IMR-90 (cell line): ENCODE measurements at regions not wholly inside any gene's neighbourhood (a gene's known extent, or its start where the extent isn't known, plus 50 kb on each side); places are given as distances from the start of the nearest gene placed in this dataset.
A peak's percentile ranks its signal among the peaks of the same experiment; 100 is the strongest.

Experiments
- ATAC-seq: fragments of 200-7000 bp; cut with Tn5 transposase; 2 replicates; pipeline ENCODE4 v1.9.1; 2020; ENCODE audit warnings: low read depth, mild to moderate bottlenecking, moderate library complexity
- BruUV-seq: library from RNA; stranded (reverse); fragments of 400-500 nt; replicated peaks from 2 replicates; lab custom pipeline; 2021; lab: Mats Ljungman, UMichigan
- CTCF ChIA-PET: fragments of 300-600 bp; formaldehyde crosslinking; extraction: SDS; loops from one replicate; lab custom pipeline; 2021; ENCODE audit warnings: antibody characterized with exemption; lab: Yijun Ruan, JAX
- POLR2A ChIA-PET: fragments of 300-600 bp; sonication (Branson Sonifier 250); formaldehyde crosslinking; loops from one replicate; lab custom pipeline; 2022; ENCODE audit warnings: antibody characterized with exemption; ENCODE audit not compliant: unreplicated experiment; lab: Charles Lee
- DNase-seq: peaks from one replicate; pipeline ENCODE4 v3.0.0; 2013
- H2AFZ ChIP-seq: replicated peaks from 2 replicates; pipeline ENCODE3; 2013; ENCODE audit warnings: low read length, mild to moderate bottlenecking; ENCODE audit not compliant: poor library complexity
- H2AK5ac ChIP-seq: 2 replicates; pipeline ENCODE4 v1.6.1; 2013; ENCODE audit warnings: low read depth, low read length, inconsistent platforms
- H2AK9ac ChIP-seq: replicated peaks from 2 replicates; pipeline ENCODE3; 2013; ENCODE audit warnings: mild to moderate bottlenecking, low read depth, low read length, moderate library complexity; ENCODE audit not compliant: poor library complexity
- H2BK120ac ChIP-seq: 2 replicates; pipeline ENCODE4 v1.6.1; 2013; ENCODE audit warnings: low read depth, low read length, inconsistent platforms
- H2BK15ac ChIP-seq: 3 replicates; pipeline ENCODE4 v1.6.1; 2013; ENCODE audit warnings: low read depth, low read length, inconsistent platforms
- H2BK20ac ChIP-seq: 2 replicates; pipeline ENCODE4 v1.6.1; 2013; ENCODE audit warnings: low read depth, mild to moderate bottlenecking, inconsistent platforms, low read length, moderate library complexity
- H2BK5ac ChIP-seq: 2 replicates; pipeline ENCODE4 v1.6.1; 2013; ENCODE audit warnings: mild to moderate bottlenecking, low read depth, low read length, inconsistent platforms; ENCODE audit not compliant: poor library complexity, severe bottlenecking
- H3K14ac ChIP-seq: replicated peaks from 2 replicates; pipeline ENCODE4 v1.6.1; 2013; ENCODE audit warnings: low read depth, low read length, inconsistent platforms
- H3K18ac ChIP-seq: 2 replicates; pipeline ENCODE4 v1.6.1; 2013; ENCODE audit warnings: low read depth, low read length, control low read depth
- H3K23ac ChIP-seq: 2 replicates; pipeline ENCODE4 v1.6.1; 2013; ENCODE audit warnings: low read depth, low read length, inconsistent platforms
- H3K27ac ChIP-seq: 2 replicates; pipeline ENCODE4 v1.5.1; 2013; ENCODE audit warnings: mild to moderate bottlenecking, control low read depth, low read length; ENCODE audit not compliant: insufficient read depth
- H3K27me3 ChIP-seq: 2 replicates; pipeline ENCODE4 v1.6.1; 2013; ENCODE audit warnings: low read length; ENCODE audit not compliant: control insufficient read depth, insufficient read depth
- H3K36me3 ChIP-seq: 2 replicates; pipeline ENCODE4 v1.6.1; 2013; ENCODE audit warnings: low read length, mixed read lengths; ENCODE audit not compliant: control insufficient read depth, insufficient read depth
- H3K4ac ChIP-seq: 2 replicates; pipeline ENCODE4 v1.6.1; 2013; ENCODE audit warnings: low read depth, low read length, inconsistent platforms
- H3K4me1 ChIP-seq: 2 replicates; pipeline ENCODE4 v1.6.1; 2013; ENCODE audit warnings: low read length, mixed read lengths; ENCODE audit not compliant: control insufficient read depth, insufficient read depth
- H3K4me2 ChIP-seq: 2 replicates; pipeline ENCODE4 v1.6.1; 2013; ENCODE audit warnings: low read depth, mild to moderate bottlenecking, control low read depth, low read length, moderate library complexity
- H3K4me3 ChIP-seq: 2 replicates; pipeline ENCODE4 v1.5.1; 2013; ENCODE audit warnings: low read depth, mild to moderate bottlenecking, control low read depth, low read length, moderate library complexity; ENCODE audit not compliant: insufficient read depth
- H3K56ac ChIP-seq: 2 replicates; pipeline ENCODE4 v1.6.1; 2013; ENCODE audit warnings: low read length, inconsistent platforms; ENCODE audit not compliant: insufficient read depth; ENCODE audit errors: extremely low read depth
- H3K79me1 ChIP-seq, 2 experiments: 2 replicates each; pipeline ENCODE4 v1.6.1; 2013; ENCODE audit warnings: low read length in 2 of 2, inconsistent platforms in 1 of 2, low read depth in 1 of 2
- H3K9ac ChIP-seq: 2 replicates; pipeline ENCODE4 v1.6.1; 2013; ENCODE audit warnings: low read depth, low read length, control low read depth
- H3K9me1 ChIP-seq: 2 replicates; pipeline ENCODE4 v1.6.1; 2013; ENCODE audit warnings: low read length, inconsistent platforms; ENCODE audit not compliant: insufficient read depth
- H3K9me3 ChIP-seq: 2 replicates; pipeline ENCODE4 v1.6.1; 2013; ENCODE audit warnings: low read length; ENCODE audit not compliant: control insufficient read depth, insufficient read depth
- H4K20me1 ChIP-seq: 2 replicates; pipeline ENCODE4 v1.6.1; 2013; ENCODE audit warnings: low read length, inconsistent platforms; ENCODE audit not compliant: insufficient read depth
- H4K5ac ChIP-seq: 2 replicates; pipeline ENCODE4 v1.6.1; 2013; ENCODE audit warnings: mild to moderate bottlenecking, low read depth, low read length, control low read depth
- H4K8ac ChIP-seq, 2 experiments: 2 replicates each; pipeline ENCODE4 v1.6.1; 2013; ENCODE audit warnings: low read depth in 2 of 2, low read length in 2 of 2, control low read depth in 1 of 2, inconsistent platforms in 1 of 2
- H4K91ac ChIP-seq: 2 replicates; pipeline ENCODE4 v1.6.1; 2013; ENCODE audit warnings: low read depth, low read length, inconsistent platforms; ENCODE audit not compliant: insufficient read depth
- CHD1 ChIP-seq: IDR thresholded peaks from 2 replicates; pipeline ENCODE4 v1.6.1; 2012; ENCODE audit warnings: low read depth, low read length, improper control_type of control experiment
- dilution Hi-C: fragments of 300-500 bp; cut with HindIII; formaldehyde crosslinking; loops from one replicate; pipeline ENCODE4 v1.14.3; 2018; ENCODE audit warnings: low sequenced_read_pairs; ENCODE audit not compliant: unreplicated experiment
- in situ Hi-C: fragments of 300-500 bp; cut with MboI; formaldehyde crosslinking; loops from 3 replicates; pipeline ENCODE4 v1.14.3; 2019; ENCODE audit warnings: low sequenced_read_pairs, inconsistent platforms, mixed read lengths
- intact Hi-C: fragments of 100-400 bp; cut with micrococcal nuclease; formaldehyde crosslinking; loops from 2 replicates; pipeline ENCODE4 v1.10.0; 2022

GRCh38 chr6:140434761-140435160 lies 1060.3 kb upstream of the CITED2 start:
- Histone ChIP-seq H2BK20ac (peak overlapping the region; percentile 69; the same call in 1 of the 2 replicates), H3K9me3 (peaks cover 6% of the 10 kb centered on the region), H4K5ac (no peak overlapping the region; the same call in 1 of the 2 replicates), H3K18ac (peak overlapping the region; percentile 64; the same call in 1 of the 2 replicates), H3K14ac (0 out of 2 replicates have a peak overlapping the region, but pooled peaks have one; percentile 46), H3K4ac (peak overlapping the region; percentile 18; the same call in 1 of the 2 replicates), H3K56ac (no peak overlapping the region), H2AK9ac (no peak overlapping the region), H3K9ac (no peak overlapping the region), H2AFZ (no peak overlapping the region), H3K27ac (no peak overlapping the region), H4K8ac (no peak overlapping the region), H2BK15ac (0 out of 3 replicates have a peak overlapping the region, but pooled peaks have one; percentile 32), H3K9me1 (no peaks in the 10 kb centered on the region; the same call in 1 of the 2 replicates), H3K23ac (0 out of 2 replicates have a peak overlapping the region, but pooled peaks have one; percentile 1), H4K20me1 (no peaks in the 10 kb centered on the region), H3K79me1 (no peaks in the 10 kb centered on the region), H3K4me3 (no peak overlapping the region), H3K27me3 (no peaks in the 10 kb centered on the region), H3K4me2 (no peak overlapping the region), H4K91ac (no peak overlapping the region), H3K4me1 (peaks cover 13% of the 10 kb centered on the region; the same call in 1 of the 2 replicates), H2BK120ac (peak overlapping the region; percentile 58), H3K36me3 (no peaks in the 10 kb centered on the region), H2BK5ac (no peak overlapping the region), H2AK5ac (peak overlapping the region; percentile 60; the same call in 1 of the 2 replicates)
- no TSS peak for BruUV-seq
- TF ChIP-seq CHD1, result no peak
- no peak for ATAC-seq
- DNase-seq, result peak; percentile 20
- POLR2A ChIA-PET, result no interaction called here
- intact Hi-C loops, result loop anchor here (5.0 kb wide), 1 partner anchor 372 kb away; no protein-coding TSS in a partner anchor
- dilution Hi-C loops, result no loop called here
- CTCF ChIA-PET, result no interaction called here
- in situ Hi-C loops, result loop anchor here (10.0 kb wide), 1 partner anchor 1060 kb away; the partner anchor contains the start of gene CITED2
